DMS 273 (cell line): ENCODE measurements at regions not wholly inside any gene's neighbourhood (a gene's known extent, or its start where the extent isn't known, plus 50 kb on each side); places are given as distances from the start of the nearest gene placed in this dataset.

Experiments used
- DNase-seq: peaks from one replicate; lab custom pipeline; 2025; ENCODE audit not compliant: unreplicated experiment; lab: John Stamatoyannopoulos, UW

- DNase-seq = no peak
Observed at GRCh38 chr2:18384242-18384641, 176.2 kb downstream of the RDH14 start.

- DNase-seq = no peak
Observed at GRCh38 chr2:18381386-18381785, 179.1 kb downstream of the RDH14 start.

GRCh38 chr2:18380321-18380720 lies 180.1 kb downstream of the RDH14 start:
- no peak for DNase-seq

GRCh38 chr2:18379870-18380269 lies 180.6 kb downstream of the RDH14 start:
- DNase-seq = no peak

GRCh38 chr2:18378020-18378653 lies 182.3 kb downstream of the RDH14 start:
- DNase-seq = peak; percentile 68

- DNase-seq = no peak
Observed at GRCh38 chr2:18376936-18377335, 183.5 kb downstream of the RDH14 start.

GRCh38 chr2:18373664-18374063 lies 186.8 kb downstream of the RDH14 start:
- no peak for DNase-seq

- DNase-seq = no peak
Observed at GRCh38 chr2:18373081-18373480, 187.4 kb downstream of the RDH14 start.

GRCh38 chr2:18372641-18373040 lies 187.8 kb downstream of the RDH14 start:
- DNase-seq = no peak

- no peak for DNase-seq
Observed at GRCh38 chr2:18369760-18370159, 190.7 kb downstream of the RDH14 start.

- DNase-seq = no peak
Observed at GRCh38 chr2:18368008-18368407, 192.4 kb downstream of the RDH14 start.

- DNase-seq = no peak
Observed at GRCh38 chr2:18365342-18365741, 195.1 kb downstream of the RDH14 start.

GRCh38 chr2:18363348-18363747 lies 197.1 kb downstream of the RDH14 start:
- no peak for DNase-seq

GRCh38 chr2:18362696-18363095 lies 197.8 kb downstream of the RDH14 start:
- DNase-seq = no peak

GRCh38 chr2:18357537-18357936 lies 202.9 kb downstream of the RDH14 start:
- DNase-seq = no peak

GRCh38 chr2:18356676-18357075 lies 203.8 kb downstream of the RDH14 start:
- no peak for DNase-seq

GRCh38 chr2:18349421-18349820 lies 211.0 kb downstream of the RDH14 start:
- no peak for DNase-seq

GRCh38 chr2:18346874-18347273 lies 213.6 kb downstream of the RDH14 start:
- DNase-seq = no peak

- peak; percentile 39 for DNase-seq
Observed at GRCh38 chr2:18346344-18346743, 214.1 kb downstream of the RDH14 start.

GRCh38 chr2:18345848-18346247 lies 214.6 kb downstream of the RDH14 start:
- DNase-seq = peak; percentile 78

- no peak for DNase-seq
Observed at GRCh38 chr2:18342901-18343300, 217.6 kb downstream of the RDH14 start.

GRCh38 chr2:18339326-18339725 lies 221.1 kb downstream of the RDH14 start:
- no peak for DNase-seq

- no peak for DNase-seq
Observed at GRCh38 chr2:18336975-18337374, 223.5 kb downstream of the RDH14 start.
